Trophoblast cell (in vitro differentiated cells and primary cell): ENCODE measurements at regions not wholly inside any gene's neighbourhood (a gene's known extent, or its start where the extent isn't known, plus 50 kb on each side); places are given as distances from the start of the nearest gene placed in this dataset.

Experiments
- DNase-seq, 2 donors: peaks; one replicate each; pipeline ENCODE4 v3.0.0-alpha.2; 2016
- H2AFZ ChIP-seq: 2 replicates; pipeline ENCODE4 v1.6.1; 2013; ENCODE audit warnings: low read length, moderate library complexity, mild to moderate bottlenecking; ENCODE audit not compliant: insufficient read depth, poor library complexity
- H2AK5ac ChIP-seq: 2 replicates; pipeline ENCODE4 v1.6.1; 2013; ENCODE audit warnings: mild to moderate bottlenecking, low read length
- H2BK120ac ChIP-seq: 2 replicates; pipeline ENCODE4 v1.6.1; 2013; ENCODE audit warnings: low read length, mild to moderate bottlenecking, moderate library complexity; ENCODE audit not compliant: insufficient read depth, poor library complexity
- H2BK12ac ChIP-seq: 2 replicates; pipeline ENCODE4 v1.6.1; 2013; ENCODE audit warnings: mild to moderate bottlenecking, low read length, moderate library complexity
- H2BK5ac ChIP-seq: 2 replicates; pipeline ENCODE4 v1.6.1; 2013; ENCODE audit warnings: low read length, low read depth, moderate library complexity, mild to moderate bottlenecking; ENCODE audit not compliant: poor library complexity
- H3K14ac ChIP-seq: 2 replicates; pipeline ENCODE4 v1.6.1; 2013; ENCODE audit warnings: mild to moderate bottlenecking, low read length
- H3K18ac ChIP-seq: 2 replicates; pipeline ENCODE4 v1.6.1; 2013; ENCODE audit warnings: mild to moderate bottlenecking, low read length
- H3K23ac ChIP-seq: 2 replicates; pipeline ENCODE4 v1.6.1; 2013; ENCODE audit warnings: low read length
- H3K27ac ChIP-seq: 2 replicates; pipeline ENCODE4 v1.5.1; 2013; ENCODE audit warnings: low read depth, mild to moderate bottlenecking, inconsistent platforms, low read length, moderate library complexity
- H3K27me3 ChIP-seq: 2 replicates; pipeline ENCODE4 v1.6.1; 2013; ENCODE audit warnings: inconsistent platforms, mild to moderate bottlenecking, low read length, moderate library complexity; ENCODE audit not compliant: insufficient read depth
- H3K36me3 ChIP-seq, 2 experiments: 1 replicate in 1 of 2; 2 replicates in 1 of 2; pipeline ENCODE4 v1.6.1; 2013; ENCODE audit warnings: low read length in 2 of 2, mild to moderate bottlenecking in 2 of 2, moderate library complexity in 1 of 2; ENCODE audit not compliant: insufficient read depth in 2 of 2, control insufficient read depth in 1 of 2
- H3K4ac ChIP-seq: 2 replicates; pipeline ENCODE4 v1.6.1; 2013; ENCODE audit warnings: low read depth, mild to moderate bottlenecking, low read length, moderate library complexity
- H3K4me1 ChIP-seq, 2 experiments: 1 replicate in 1 of 2; 2 replicates in 1 of 2; pipeline ENCODE4 v1.6.1; 2013; ENCODE audit warnings: low read length in 2 of 2, mild to moderate bottlenecking in 2 of 2, moderate library complexity in 1 of 2; ENCODE audit not compliant: insufficient read depth in 2 of 2, control insufficient read depth in 1 of 2
- H3K4me2 ChIP-seq: 2 replicates; pipeline ENCODE4 v1.6.1; 2013; ENCODE audit warnings: inconsistent platforms, mild to moderate bottlenecking, low read length, moderate library complexity
- H3K4me3 ChIP-seq: 2 replicates; pipeline ENCODE4 v1.5.1; 2013; ENCODE audit warnings: mild to moderate bottlenecking, low read depth, low read length, inconsistent platforms
- H3K79me1 ChIP-seq: one replicate; pipeline ENCODE4 v1.6.1; 2013; ENCODE audit warnings: low read length
- H3K79me2 ChIP-seq: 2 replicates; pipeline ENCODE4 v1.6.1; 2013; ENCODE audit warnings: low read length, mild to moderate bottlenecking; ENCODE audit not compliant: control insufficient read depth, insufficient read depth, poor library complexity
- H3K9ac ChIP-seq: 2 replicates; pipeline ENCODE4 v1.6.1; 2013; ENCODE audit warnings: mild to moderate bottlenecking, low read length
- H3K9me3 ChIP-seq: 2 replicates; pipeline ENCODE4 v1.6.1; 2013; ENCODE audit warnings: low read depth, mild to moderate bottlenecking, control low read depth, inconsistent platforms, low read length; ENCODE audit not compliant: insufficient read depth
- H4K12ac ChIP-seq: 2 replicates; pipeline ENCODE4 v1.6.1; 2013; ENCODE audit warnings: low read depth, mild to moderate bottlenecking, low read length, moderate library complexity
- H4K8ac ChIP-seq: 2 replicates; pipeline ENCODE4 v1.6.1; 2013; ENCODE audit warnings: low read depth, mild to moderate bottlenecking, low read length, moderate library complexity
- H4K91ac ChIP-seq: one replicate; pipeline ENCODE4 v1.6.1; 2013; ENCODE audit warnings: low read depth, mild to moderate bottlenecking, low read length, moderate library complexity
- WGBS: extraction: QIAGEN DNeasy Blood & Tissue Kit; methylation state at CpG from one replicate; pipeline ENCODE4 v1.1.7; 2013; ENCODE audit warnings: missing lambda C conversion rate; ENCODE audit not compliant: insufficient read length, insufficient coverage; ENCODE audit errors: extremely low coverage; 5-methylcytosine and 5-hydroxymethylcytosine counted together

DNA sequence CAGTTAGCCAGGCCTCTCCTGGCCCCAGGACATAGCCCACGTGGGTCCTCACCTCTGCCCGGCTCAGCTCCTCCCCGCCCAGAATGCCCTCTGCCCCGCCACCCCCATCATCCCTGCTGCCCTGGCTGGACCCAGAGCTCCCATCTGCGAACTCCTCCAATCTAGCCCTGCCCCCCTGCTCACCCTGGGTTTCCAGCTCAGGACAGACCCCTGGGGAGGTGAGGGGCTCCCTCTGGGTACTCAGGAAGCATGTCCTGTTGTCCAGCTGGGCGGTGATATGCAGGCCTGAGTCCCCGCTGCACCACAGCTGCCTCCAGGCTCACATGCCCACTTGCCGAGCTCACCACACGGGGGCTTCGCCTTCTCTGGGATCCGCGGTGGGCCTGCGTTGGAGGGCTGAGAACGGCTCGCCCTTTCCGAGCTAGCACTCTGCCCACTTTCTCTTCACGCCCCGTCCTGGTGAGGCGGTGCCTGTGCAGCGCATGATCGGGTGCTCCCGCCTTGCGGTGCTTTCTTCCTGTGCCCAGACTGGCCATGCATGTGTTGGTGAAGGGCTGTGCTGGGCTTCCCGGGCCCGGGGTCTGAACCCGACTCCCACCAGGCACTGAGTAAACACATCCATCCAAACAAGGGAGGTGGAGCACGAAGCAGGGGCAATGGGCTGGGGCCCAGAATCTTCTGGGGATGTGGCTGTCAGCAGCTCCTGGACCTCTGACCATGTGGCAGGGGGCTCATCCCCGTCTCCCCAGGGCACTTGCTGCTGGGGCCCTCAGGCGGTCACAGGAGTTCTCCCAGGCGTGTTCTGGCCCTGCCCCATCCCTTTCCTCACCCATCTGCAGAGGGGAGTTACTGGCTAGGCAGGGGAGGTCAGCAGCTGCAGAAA lies 74.3 kb downstream of the RGS12 start:
- no peak overlapping the region for H3K23ac ChIP-seq
- DNase-seq = no peak
- no peaks in the 10 kb centered on the region for H3K27me3 ChIP-seq
- H3K18ac ChIP-seq = no peak overlapping the region
- peaks cover 9% of the 10 kb centered on the region for H3K9me3 ChIP-seq
- no peaks in the 10 kb centered on the region for H3K36me3 ChIP-seq
- H3K4ac ChIP-seq = no peak overlapping the region
- no peak overlapping the region for H3K9ac ChIP-seq
- no peaks in the 10 kb centered on the region for H3K4me1 ChIP-seq
- H3K14ac ChIP-seq = no peak overlapping the region
- no peak overlapping the region for H4K12ac ChIP-seq
- H4K8ac ChIP-seq = no peak overlapping the region
- no peak overlapping the region for H2BK120ac ChIP-seq
- no peak overlapping the region for H4K91ac ChIP-seq
- H3K27ac ChIP-seq = no peak overlapping the region
- H2AFZ ChIP-seq = no peak overlapping the region
- no peaks in the 10 kb centered on the region for H3K79me1 ChIP-seq
- no peak overlapping the region for H3K4me3 ChIP-seq
- H3K79me2 ChIP-seq = no peaks in the 10 kb centered on the region
- H3K4me2 ChIP-seq = no peak overlapping the region
- H2BK5ac ChIP-seq = no peak overlapping the region
- no peak overlapping the region for H2BK12ac ChIP-seq
- no CpG with 5 or more reads among the region's 30 CpGs for WGBS
- H2AK5ac ChIP-seq = no peak overlapping the region

DNA sequence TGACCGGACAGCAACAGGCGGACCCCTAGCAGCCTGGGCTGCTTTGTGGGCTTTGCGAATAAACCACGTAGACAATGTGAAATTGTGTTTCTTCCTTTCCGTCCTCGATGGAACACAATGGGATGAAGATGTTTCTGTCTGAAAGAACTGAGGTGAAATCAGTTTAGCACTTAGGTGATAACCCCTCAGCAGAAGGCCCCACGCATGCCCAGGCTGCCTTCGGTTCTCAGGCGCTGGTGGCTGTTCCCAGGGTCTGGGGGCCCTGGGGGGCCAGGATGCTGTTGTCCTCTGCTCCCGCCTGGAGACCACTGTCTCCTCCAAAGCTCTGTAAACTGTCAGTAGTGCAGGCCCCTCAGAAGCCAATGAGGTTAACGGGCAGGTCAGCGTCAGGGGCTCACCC lies 73.9 kb upstream of the HGFAC start:
- Histone ChIP-seq H3K18ac (no peak overlapping the region), H2AFZ (no peak overlapping the region), H3K36me3 (no peaks in the 10 kb centered on the region), H3K79me2 (no peaks in the 10 kb centered on the region), H3K4me2 (no peak overlapping the region), H3K4me3 (no peak overlapping the region), H3K27me3 (no peaks in the 10 kb centered on the region), H2AK5ac (no peak overlapping the region), H2BK12ac (no peak overlapping the region), H3K9me3 (peaks cover 3% of the 10 kb centered on the region), H2BK5ac (no peak overlapping the region), H3K23ac (no peak overlapping the region), H3K79me1 (no peaks in the 10 kb centered on the region), H3K27ac (no peak overlapping the region), H3K4ac (no peak overlapping the region), H3K4me1 (no peaks in the 10 kb centered on the region), H3K14ac (no peak overlapping the region), H2BK120ac (no peak overlapping the region), H3K9ac (no peak overlapping the region), H4K91ac (no peak overlapping the region), H4K12ac (no peak overlapping the region), H4K8ac (no peak overlapping the region)
- no CpG with 5 or more reads among the region's 12 CpGs for WGBS
- no peak for DNase-seq

DNA sequence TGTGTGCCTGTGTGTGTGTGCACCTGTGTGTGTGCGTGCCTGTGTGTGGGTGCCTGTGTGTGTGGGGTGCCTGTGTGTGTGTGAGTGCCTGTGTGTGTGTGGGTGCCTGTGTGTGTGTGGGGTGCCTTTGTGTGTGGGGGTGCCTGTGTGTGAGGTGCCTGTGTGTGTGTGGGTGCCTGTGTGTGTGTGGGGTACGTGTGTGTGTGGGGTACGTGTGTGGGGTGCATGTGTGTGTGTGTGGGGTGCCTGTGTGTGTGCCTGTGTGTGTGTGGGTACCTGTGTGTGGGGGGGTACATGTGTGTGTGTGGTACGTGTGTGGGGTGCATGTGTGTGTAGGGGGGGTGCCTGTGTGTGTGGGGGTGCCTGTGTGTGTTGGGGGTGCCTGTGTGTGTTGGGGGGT lies 73.4 kb upstream of the HGFAC start:
- whole genome bisulfite sequencing = no CpG with 5 or more reads among the region's 4 CpGs

DNA sequence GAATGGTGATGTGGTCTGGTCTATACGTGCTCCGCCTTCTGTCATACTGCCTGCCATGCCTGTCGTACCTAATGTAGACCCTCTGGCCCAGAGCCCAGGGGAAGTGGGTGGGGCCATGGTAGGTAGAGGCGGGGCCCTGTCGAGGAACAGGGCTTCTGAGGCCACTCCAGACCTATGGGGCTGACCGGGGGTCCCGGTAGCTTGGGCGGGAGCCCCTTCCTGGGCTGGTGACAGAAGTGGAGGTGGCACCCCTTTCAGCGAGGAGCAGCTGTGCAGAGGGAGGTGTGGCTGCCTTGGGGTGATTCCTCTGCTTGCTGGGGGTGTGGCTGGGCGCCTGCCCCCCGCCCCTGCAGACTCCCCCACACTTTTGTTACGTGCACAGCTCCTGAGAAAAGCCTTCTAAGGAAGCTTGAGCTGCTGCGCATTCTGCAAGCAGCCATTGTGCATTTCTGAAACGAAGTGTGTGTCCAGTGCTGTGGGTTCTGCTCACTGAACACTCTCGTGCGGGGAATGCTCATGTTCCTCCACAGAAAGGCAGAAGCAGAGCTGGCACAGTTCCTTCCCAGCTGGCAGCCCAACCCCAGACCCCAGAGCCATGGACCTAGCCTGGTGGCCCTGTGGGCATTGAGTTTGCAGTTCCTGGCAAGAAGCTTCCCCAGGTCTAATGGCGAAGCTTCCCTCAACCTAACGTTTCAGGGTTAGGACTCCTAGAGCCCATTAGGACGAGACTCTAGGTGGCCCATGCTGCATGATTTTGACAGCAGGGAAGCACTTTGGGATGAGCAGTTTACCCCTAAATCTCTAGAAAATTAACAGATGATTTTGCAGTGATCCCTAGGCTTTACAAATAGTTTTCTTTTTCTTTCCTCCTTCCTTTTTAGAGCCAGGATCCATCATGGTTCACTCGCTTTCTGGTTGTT lies 72.7 kb upstream of the HGFAC start:
- Histone ChIP-seq H3K9me3 (peaks cover 5% of the 10 kb centered on the region), H4K91ac (no peak overlapping the region), H2AK5ac (no peak overlapping the region), H3K79me2 (no peaks in the 10 kb centered on the region), H3K27ac (no peak overlapping the region), H3K18ac (no peak overlapping the region), H2BK12ac (no peak overlapping the region), H3K4ac (no peak overlapping the region), H4K8ac (no peak overlapping the region), H3K79me1 (no peaks in the 10 kb centered on the region), H3K23ac (no peak overlapping the region), H3K9ac (no peak overlapping the region), H3K4me3 (no peak overlapping the region), H3K4me2 (no peak overlapping the region), H2BK120ac (no peak overlapping the region), H3K4me1 (no peaks in the 10 kb centered on the region), H2BK5ac (no peak overlapping the region), H3K27me3 (no peaks in the 10 kb centered on the region), H3K14ac (no peak overlapping the region), H4K12ac (no peak overlapping the region), H2AFZ (no peak overlapping the region), H3K36me3 (no peaks in the 10 kb centered on the region)
- WGBS = no CpG with 5 or more reads among the region's 20 CpGs
- no peak for DNase-seq

More for the DNA sequence above, 73.4 kb upstream of the HGFAC start:
- H4K8ac ChIP-seq = no peak overlapping the region
- H3K9ac ChIP-seq = no peak overlapping the region
- H3K18ac ChIP-seq = no peak overlapping the region
- no peak overlapping the region for H4K12ac ChIP-seq
- no peaks in the 10 kb centered on the region for H3K4me1 ChIP-seq
- H2BK120ac ChIP-seq = no peak overlapping the region
- H3K14ac ChIP-seq = no peak overlapping the region
- no peak overlapping the region for H4K91ac ChIP-seq
- no peak overlapping the region for H3K27ac ChIP-seq
- no peak overlapping the region for H3K4me3 ChIP-seq
- H3K36me3 ChIP-seq = no peaks in the 10 kb centered on the region
- no peak overlapping the region for H3K4me2 ChIP-seq
- no peak overlapping the region for H2BK12ac ChIP-seq
- no peak overlapping the region for H3K4ac ChIP-seq
- H2AK5ac ChIP-seq = no peak overlapping the region
- no peak overlapping the region for H2BK5ac ChIP-seq
- no peaks in the 10 kb centered on the region for H3K79me1 ChIP-seq
- H3K23ac ChIP-seq = no peak overlapping the region
- peaks cover 3% of the 10 kb centered on the region for H3K9me3 ChIP-seq
- H2AFZ ChIP-seq = no peak overlapping the region
- no peak for DNase-seq
- no peaks in the 10 kb centered on the region for H3K27me3 ChIP-seq
- no peaks in the 10 kb centered on the region for H3K79me2 ChIP-seq
